ENCODE measurements at regions not wholly inside any gene's neighbourhood (a gene's known extent, or its start where the extent isn't known, plus 50 kb on each side); places are given as distances from the start of the nearest gene placed in this dataset.
A peak's percentile ranks its signal among the peaks of the same experiment; 100 is the strongest.

DNA sequence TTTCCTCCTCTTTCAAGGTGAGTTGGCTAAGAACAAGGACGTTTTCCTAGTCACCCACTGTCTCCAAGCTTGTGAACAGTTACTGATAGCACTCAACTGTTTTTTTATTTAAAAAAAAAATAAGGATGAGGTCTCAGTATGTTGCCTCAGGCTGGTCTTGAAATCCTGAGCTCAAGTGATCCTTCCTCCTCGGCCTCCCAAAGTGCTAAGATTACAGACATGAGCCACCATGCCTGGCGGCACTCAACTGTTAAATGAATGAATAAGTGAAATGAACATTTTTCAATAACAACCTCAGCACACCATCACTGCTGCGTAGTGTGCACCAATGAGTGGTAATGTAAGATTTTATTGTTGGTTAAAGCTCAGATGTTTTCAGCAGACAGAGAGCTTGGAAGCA is 214.1 kb upstream of the NRIP1 start:
- intact Hi-C loops (cut with DNase I), result no loop called here
- H3K27me3 ChIP-seq (ENCODE audit: control insufficient read depth, insufficient read depth), result no peaks in the 10 kb centered on the region
- WGBS, result 85% methylated on average over 4 of the region's 4 CpGs
- no peaks in the 10 kb centered on the region for H3K9me3 ChIP-seq (ENCODE audit: control insufficient read depth, low read length)
- H3K4me3 ChIP-seq (ENCODE audit: low read length), result no peak overlapping the region
- no peak overlapping the region for H3K27ac ChIP-seq (ENCODE audit: low read length)
- no peak for DNase-seq
- H3K4me1 ChIP-seq (ENCODE audit: control insufficient read depth, insufficient read depth, low read length), result no peaks in the 10 kb centered on the region
- no peak for ATAC-seq

DNA sequence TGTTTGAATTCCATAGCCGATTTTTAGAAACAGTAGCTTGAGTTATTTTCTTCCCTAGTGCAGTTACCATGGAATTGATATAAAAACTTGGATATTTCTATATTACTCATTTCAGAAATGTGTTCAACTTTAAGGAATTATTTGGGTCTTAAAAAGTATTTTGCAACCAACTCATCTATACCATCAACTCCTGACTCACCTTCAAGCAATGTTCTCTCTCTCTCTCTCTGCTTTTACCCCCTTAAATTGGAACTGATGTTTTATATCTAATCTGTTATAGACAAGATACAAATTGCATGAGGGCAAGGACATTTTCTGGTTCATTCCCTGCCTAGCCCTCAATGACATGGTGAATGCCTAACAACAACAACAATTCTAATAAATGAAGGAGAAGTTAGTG is 214.7 kb upstream of the NRIP1 start:
- H3K27ac ChIP-seq (ENCODE audit: low read length), result no peak overlapping the region
- no peaks in the 10 kb centered on the region for H3K27me3 ChIP-seq (ENCODE audit: control insufficient read depth, insufficient read depth)
- WGBS, result 96% methylated on average over 1 of the region's 1 CpG
- H3K9me3 ChIP-seq (ENCODE audit: control insufficient read depth, low read length), result no peaks in the 10 kb centered on the region
- DNase-seq, result no peak
- no peaks in the 10 kb centered on the region for H3K4me1 ChIP-seq (ENCODE audit: control insufficient read depth, insufficient read depth, low read length)
- intact Hi-C loops (cut with DNase I), result no loop called here
- no peak overlapping the region for H3K4me3 ChIP-seq (ENCODE audit: low read length)
- no peak for ATAC-seq

DNA sequence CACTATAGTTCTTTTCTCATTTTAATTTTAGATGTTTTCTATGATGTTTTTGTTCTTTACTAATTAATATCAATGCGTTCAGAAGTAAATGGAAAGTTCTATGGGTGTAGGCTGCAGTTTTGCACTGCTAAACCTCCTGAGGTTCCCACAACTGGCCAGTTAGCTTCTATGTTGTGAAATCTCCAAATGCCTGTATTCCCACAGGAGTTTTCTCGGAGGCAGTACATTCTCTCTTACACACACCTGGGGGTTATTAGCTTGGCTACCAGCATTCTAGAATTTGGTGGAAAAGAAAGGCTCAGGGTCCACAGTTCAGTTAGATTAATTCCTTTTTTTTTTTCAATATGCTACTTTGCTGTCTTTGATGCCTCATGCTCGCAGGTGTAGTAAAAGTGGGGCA is 216.9 kb upstream of the NRIP1 start:
- H3K27ac ChIP-seq (ENCODE audit: low read length), result no peak overlapping the region
- intact Hi-C loops (cut with DNase I), result no loop called here
- H3K27me3 ChIP-seq (ENCODE audit: control insufficient read depth, insufficient read depth), result no peaks in the 10 kb centered on the region
- no peaks in the 10 kb centered on the region for H3K4me1 ChIP-seq (ENCODE audit: control insufficient read depth, insufficient read depth, low read length)
- H3K4me3 ChIP-seq (ENCODE audit: low read length), result no peak overlapping the region
- H3K9me3 ChIP-seq (ENCODE audit: control insufficient read depth, low read length), result no peaks in the 10 kb centered on the region
- WGBS, result 92% methylated on average over 3 of the region's 3 CpGs
- no peak for ATAC-seq
- no peak for DNase-seq

DNA sequence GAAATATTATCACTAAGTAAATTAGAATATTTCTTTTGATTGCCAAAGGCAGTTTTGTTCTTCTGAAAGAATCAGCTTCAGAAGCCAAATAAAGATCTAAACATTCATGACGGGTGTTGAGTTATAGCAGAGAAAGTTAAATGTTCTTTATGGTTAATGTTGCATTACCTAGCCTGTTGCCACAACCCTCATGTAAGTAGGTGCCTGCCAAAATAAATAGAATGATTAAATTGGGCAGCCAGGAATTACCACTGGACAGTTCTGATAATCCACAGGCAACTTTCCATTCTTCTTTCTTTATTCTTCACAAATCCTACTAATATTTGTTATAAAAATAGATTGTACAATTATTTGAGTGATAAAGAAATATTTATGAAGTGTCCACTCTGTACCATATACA is 217.9 kb upstream of the NRIP1 start:
- intact Hi-C loops (cut with DNase I), result no loop called here
- H3K9me3 ChIP-seq (ENCODE audit: control insufficient read depth, low read length), result no peaks in the 10 kb centered on the region
- no peak for DNase-seq
- H3K27ac ChIP-seq (ENCODE audit: low read length), result no peak overlapping the region
- ATAC-seq, result no peak
- H3K4me1 ChIP-seq (ENCODE audit: control insufficient read depth, insufficient read depth, low read length), result no peaks in the 10 kb centered on the region
- 94% methylated on average over 1 of the region's 1 CpG for WGBS
- H3K4me3 ChIP-seq (ENCODE audit: low read length), result no peak overlapping the region
- no peaks in the 10 kb centered on the region for H3K27me3 ChIP-seq (ENCODE audit: control insufficient read depth, insufficient read depth)

DNA sequence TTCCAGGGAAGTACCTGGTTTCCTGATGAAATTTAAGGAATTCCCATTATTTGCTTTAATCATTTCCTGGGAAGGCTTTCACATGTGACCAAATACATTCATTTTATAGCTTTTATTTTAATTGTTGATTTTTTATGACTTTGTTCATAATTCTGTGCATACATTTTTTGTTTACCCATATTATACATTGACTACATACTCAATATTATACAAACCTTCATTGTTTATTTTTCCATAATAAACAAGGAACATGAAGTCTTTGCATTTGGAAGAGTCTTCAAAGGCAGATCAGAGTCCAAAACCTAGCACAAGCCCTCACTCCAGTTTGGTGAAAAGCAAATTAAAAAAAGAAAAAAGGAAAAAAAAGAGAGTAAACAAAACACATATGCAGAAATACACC is 218.3 kb upstream of the NRIP1 start:
- H3K9me3 ChIP-seq (ENCODE audit: control insufficient read depth, low read length), result no peaks in the 10 kb centered on the region
- intact Hi-C loops (cut with DNase I), result no loop called here
- no peak for DNase-seq
- no peaks in the 10 kb centered on the region for H3K27me3 ChIP-seq (ENCODE audit: control insufficient read depth, insufficient read depth)
- H3K4me3 ChIP-seq (ENCODE audit: low read length), result no peak overlapping the region
- no peak for ATAC-seq
- no peak overlapping the region for H3K27ac ChIP-seq (ENCODE audit: low read length)
- no peaks in the 10 kb centered on the region for H3K4me1 ChIP-seq (ENCODE audit: control insufficient read depth, insufficient read depth, low read length)

DNA sequence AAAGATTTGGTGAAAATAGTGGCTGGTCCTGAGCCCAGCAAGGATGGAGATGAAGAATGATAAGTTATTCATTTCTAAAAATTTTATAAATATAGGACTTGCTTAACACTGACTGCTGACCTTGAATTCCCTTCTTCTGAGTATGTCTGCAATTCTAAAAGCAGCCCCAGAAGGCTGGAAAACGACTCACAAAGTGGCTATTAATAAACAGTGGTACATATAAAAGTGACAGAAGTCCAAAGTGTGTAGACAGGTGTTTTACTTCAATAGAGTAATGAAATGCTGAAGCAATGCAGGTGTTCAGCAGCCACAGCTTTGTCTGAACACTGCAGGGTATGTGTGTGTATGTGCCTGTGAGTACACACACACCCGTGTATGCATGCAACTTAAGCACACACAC is 219.0 kb upstream of the NRIP1 start:
- intact Hi-C loops (cut with DNase I), result no loop called here
- no peaks in the 10 kb centered on the region for H3K27me3 ChIP-seq (ENCODE audit: control insufficient read depth, insufficient read depth)
- WGBS, result 65% methylated on average over 2 of the region's 2 CpGs
- no peaks in the 10 kb centered on the region for H3K4me1 ChIP-seq (ENCODE audit: control insufficient read depth, insufficient read depth, low read length)
- H3K9me3 ChIP-seq (ENCODE audit: control insufficient read depth, low read length), result no peaks in the 10 kb centered on the region
- DNase-seq, result no peak
- H3K4me3 ChIP-seq (ENCODE audit: low read length), result no peak overlapping the region
- ATAC-seq, result no peak
- no peak overlapping the region for H3K27ac ChIP-seq (ENCODE audit: low read length)

DNA sequence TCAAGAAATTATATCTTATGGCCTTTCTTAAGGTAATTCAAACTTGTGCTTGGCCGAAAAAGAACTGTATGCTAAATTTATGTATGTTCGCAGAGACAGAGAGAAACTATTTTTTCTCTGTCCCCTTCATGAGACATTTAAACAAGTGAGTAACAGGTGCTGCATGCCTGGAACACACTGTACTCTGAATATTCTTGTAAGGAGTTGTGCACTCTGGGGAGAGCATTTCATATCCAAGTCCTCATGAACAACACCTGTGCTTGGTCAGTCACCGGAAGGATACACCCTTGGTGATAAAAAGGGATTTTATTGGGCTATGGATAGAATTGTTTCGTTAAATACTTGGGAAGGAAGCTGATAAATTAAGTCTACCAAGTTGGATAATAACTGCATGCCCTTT is 220.8 kb upstream of the NRIP1 start:
- ATAC-seq (no peak), DNase-seq (no peak)
- Histone ChIP-seq H3K9me3 (ENCODE audit: control insufficient read depth, low read length) (no peaks in the 10 kb centered on the region), H3K27ac (ENCODE audit: low read length) (no peak overlapping the region), H3K4me1 (ENCODE audit: control insufficient read depth, insufficient read depth, low read length) (no peaks in the 10 kb centered on the region), H3K27me3 (ENCODE audit: control insufficient read depth, insufficient read depth) (no peaks in the 10 kb centered on the region), H3K4me3 (ENCODE audit: low read length) (no peak overlapping the region)
- intact Hi-C loops (cut with DNase I), result no loop called here
- WGBS, result 87% methylated on average over 4 of the region's 4 CpGs

DNA sequence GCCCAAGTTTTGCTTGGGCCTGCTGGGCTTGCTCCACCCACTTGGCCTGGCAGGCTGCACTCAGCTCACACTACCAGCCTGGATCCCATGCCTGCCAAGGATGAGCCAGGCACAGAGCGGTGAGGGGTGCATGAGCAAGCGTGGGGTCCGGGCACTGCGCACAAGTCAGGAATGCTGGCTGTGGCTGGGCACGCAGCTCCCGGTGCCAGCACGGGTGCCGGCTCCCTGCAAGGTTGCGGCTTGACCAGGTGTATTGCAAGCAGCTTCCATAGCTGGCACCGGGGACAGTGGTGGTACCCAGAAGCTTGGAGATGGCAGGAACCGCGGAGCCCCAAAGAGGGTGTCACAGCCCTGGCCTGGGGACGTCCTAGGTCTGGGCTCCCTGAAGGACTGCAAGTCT is 224.4 kb upstream of the NRIP1 start:
- 96% methylated on average over 13 of the region's 13 CpGs for WGBS
- H3K4me3 ChIP-seq (ENCODE audit: low read length), result no peak overlapping the region
- ATAC-seq (no peak), DNase-seq (peak in 2 of 3 donors; percentile 10 to 43)
- H3K27me3 ChIP-seq (ENCODE audit: control insufficient read depth, insufficient read depth), result no peaks in the 10 kb centered on the region
- no peak overlapping the region for H3K27ac ChIP-seq (ENCODE audit: low read length)
- H3K4me1 ChIP-seq (ENCODE audit: control insufficient read depth, insufficient read depth, low read length), result no peaks in the 10 kb centered on the region
- intact Hi-C loops (cut with DNase I), result no loop called here
- H3K9me3 ChIP-seq (ENCODE audit: control insufficient read depth, low read length), result no peaks in the 10 kb centered on the region

DNA sequence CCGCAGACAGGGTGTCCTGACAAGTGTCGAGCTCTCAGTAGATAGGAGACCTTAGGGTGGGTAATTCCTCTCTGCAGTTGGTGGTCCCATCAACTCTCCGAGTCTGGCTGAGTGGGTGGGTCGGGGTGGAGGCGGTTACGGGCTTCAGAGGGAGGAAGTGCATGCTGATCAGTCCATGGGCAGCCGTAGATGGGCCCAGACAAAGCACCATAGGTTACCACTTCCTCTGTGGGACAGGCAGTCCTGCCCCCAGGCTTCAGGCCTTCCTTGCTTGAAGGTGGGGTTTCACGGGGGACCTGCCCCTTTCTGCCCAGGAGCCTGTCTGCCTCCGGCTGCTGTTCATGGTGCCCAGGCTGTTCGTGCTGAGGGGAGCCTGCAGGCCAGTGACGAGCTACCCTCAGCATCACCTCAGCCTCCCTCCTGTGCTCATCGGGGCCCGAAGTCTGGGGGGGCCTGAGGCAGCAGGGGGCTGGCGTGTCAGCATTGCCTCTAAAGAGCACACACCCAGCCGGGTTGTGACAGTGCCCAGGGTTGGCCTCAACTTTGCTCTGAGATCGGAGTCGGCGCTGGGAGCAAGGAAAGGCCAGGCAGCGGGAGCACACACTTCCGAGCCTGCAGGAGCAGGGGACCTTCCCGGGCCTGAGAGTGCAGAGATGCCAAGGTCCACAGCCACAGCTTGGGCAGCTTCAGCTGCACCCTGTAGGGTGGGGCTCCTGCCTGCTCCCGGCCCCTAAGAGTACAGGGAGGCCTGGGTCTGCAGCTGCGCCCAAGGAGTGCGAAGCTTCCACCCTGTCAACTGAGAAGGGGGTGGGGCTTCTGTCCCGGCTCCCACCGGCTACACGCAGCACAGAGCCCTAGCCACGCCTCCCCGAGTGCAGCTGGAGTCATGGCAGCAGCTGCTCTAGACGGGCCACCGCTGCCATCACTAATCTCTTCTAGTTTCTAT is 225.4 kb upstream of the NRIP1 start:
- no peak overlapping the region for H3K27ac ChIP-seq (ENCODE audit: low read length)
- H3K9me3 ChIP-seq (ENCODE audit: control insufficient read depth, low read length), result no peaks in the 10 kb centered on the region
- WGBS, result 81% methylated on average over 31 of the region's 31 CpGs
- no peak overlapping the region for H3K4me3 ChIP-seq (ENCODE audit: low read length)
- H3K27me3 ChIP-seq (ENCODE audit: control insufficient read depth, insufficient read depth), result no peaks in the 10 kb centered on the region
- intact Hi-C loops (cut with DNase I), result no loop called here
- ATAC-seq, result peak; percentile 70 to 76
- H3K4me1 ChIP-seq (ENCODE audit: control insufficient read depth, insufficient read depth, low read length), result no peaks in the 10 kb centered on the region
- DNase-seq, result peak in 2 of 3 donors; percentile 61 to 66

DNA sequence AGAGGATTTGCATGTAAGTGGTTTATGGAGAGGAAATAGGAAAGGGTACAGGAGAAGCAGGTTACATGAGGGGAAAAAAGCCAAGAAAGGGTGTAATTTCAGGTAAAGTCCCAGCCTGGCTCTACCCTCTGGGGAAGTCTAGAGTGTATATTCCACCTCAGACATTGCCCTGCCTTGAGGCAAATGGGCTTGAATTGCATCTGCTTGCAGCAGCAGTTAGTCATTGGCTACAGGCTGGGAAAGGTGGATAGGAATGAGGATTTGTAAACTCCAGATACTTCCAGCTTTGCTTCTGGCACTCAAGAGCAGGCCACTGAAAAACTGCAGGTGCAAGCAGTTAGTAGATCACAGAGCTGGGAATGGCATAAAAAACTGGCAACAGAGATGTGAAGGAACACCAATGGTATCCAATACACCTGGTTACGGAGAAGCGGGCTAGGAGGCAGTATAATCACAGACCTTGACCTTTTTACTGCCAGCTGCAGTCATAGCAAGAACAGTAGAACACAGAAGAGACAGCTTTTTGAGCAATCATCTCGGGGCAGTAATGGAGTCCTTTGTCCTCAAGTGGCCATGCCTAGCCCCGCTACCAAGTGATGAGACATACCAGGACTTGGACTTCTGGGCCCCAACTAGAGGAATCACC is 226.9 kb upstream of the NRIP1 start:
- intact Hi-C loops (cut with DNase I), result no loop called here
- ATAC-seq (no peak), DNase-seq (no peak)
- Histone ChIP-seq H3K27me3 (ENCODE audit: control insufficient read depth, insufficient read depth) (no peaks in the 10 kb centered on the region), H3K4me3 (ENCODE audit: low read length) (no peak overlapping the region), H3K27ac (ENCODE audit: low read length) (no peak overlapping the region), H3K9me3 (ENCODE audit: control insufficient read depth, low read length) (no peaks in the 10 kb centered on the region), H3K4me1 (ENCODE audit: control insufficient read depth, insufficient read depth, low read length) (no peaks in the 10 kb centered on the region)
- WGBS, result 96% methylated on average over 4 of the region's 4 CpGs

DNA sequence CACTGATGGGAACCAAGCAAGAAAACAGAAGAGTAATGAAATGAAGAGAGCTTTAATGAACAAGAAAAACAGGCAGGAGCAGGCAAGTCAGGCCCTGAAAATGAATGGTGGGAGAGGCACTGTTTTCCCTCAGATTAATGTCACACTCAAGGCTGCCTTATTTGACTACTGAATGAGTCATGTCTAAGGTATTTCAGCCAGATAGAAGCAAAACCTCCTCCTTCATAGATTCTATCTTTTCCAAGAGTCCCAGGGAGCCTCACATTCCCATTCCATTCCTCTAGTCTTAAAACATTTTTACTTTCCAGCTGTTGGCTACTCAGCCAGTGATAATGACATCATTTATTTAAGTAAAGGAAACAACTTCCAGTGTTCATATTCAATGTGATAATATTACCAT is 228.4 kb upstream of the NRIP1 start:
- Histone ChIP-seq H3K4me1 (ENCODE audit: control insufficient read depth, insufficient read depth, low read length) (no peaks in the 10 kb centered on the region), H3K4me3 (ENCODE audit: low read length) (no peak overlapping the region), H3K27ac (ENCODE audit: low read length) (no peak overlapping the region), H3K27me3 (ENCODE audit: control insufficient read depth, insufficient read depth) (no peaks in the 10 kb centered on the region), H3K9me3 (ENCODE audit: control insufficient read depth, low read length) (no peaks in the 10 kb centered on the region)
- ATAC-seq (peak; percentile 69 to 74), DNase-seq (no peak)
- intact Hi-C loops (cut with DNase I), result no loop called here
